ENCODE measurements at regions not wholly inside any gene's neighbourhood (a gene's known extent, or its start where the extent isn't known, plus 50 kb on each side); places are given as distances from the start of the nearest gene placed in this dataset.

DNA sequence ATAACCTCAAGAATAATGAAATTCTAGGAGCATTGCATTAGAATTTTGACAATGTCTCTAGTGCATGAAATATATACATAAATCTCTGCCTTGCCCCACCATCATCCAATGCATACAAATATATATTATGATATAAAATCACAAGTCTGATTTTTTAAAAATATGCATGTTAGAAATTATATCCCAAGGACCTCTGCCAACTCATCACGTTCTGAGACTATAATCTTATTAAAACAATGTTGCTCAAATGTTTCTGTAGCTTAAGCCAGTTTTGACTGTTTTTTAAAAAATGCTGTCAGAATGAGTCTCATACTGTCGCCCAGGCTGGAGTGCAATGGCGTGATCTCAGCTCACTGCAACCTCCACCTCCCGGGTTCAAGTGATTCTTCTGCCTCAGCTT is 287.0 kb upstream of the SOX4 start:
- TF ChIP-seq, protein P1, sequence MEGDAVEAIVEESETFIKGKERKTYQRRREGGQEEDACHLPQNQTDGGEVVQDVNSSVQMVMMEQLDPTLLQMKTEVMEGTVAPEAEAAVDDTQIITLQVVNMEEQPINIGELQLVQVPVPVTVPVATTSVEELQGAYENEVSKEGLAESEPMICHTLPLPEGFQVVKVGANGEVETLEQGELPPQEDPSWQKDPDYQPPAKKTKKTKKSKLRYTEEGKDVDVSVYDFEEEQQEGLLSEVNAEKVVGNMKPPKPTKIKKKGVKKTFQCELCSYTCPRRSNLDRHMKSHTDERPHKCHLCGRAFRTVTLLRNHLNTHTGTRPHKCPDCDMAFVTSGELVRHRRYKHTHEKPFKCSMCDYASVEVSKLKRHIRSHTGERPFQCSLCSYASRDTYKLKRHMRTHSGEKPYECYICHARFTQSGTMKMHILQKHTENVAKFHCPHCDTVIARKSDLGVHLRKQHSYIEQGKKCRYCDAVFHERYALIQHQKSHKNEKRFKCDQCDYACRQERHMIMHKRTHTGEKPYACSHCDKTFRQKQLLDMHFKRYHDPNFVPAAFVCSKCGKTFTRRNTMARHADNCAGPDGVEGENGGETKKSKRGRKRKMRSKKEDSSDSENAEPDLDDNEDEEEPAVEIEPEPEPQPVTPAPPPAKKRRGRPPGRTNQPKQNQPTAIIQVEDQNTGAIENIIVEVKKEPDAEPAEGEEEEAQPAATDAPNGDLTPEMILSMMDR (conservative IDR thresholded peaks at IDR 0.05; ENCODE audit: low read depth, low read length): no peak
- TF ChIP-seq EZH2phosphoT487 (IDR thresholded peaks at IDR 0.05; ENCODE audit: borderline replicate concordance, low read length) (no peak), EZH2 (IDR thresholded peaks at IDR 0.05; ENCODE audit: low read length, unreplicated experiment) (no peak)
